Trophoblast cell (in vitro differentiated cells and primary cell): ENCODE measurements at regions not wholly inside any gene's neighbourhood (a gene's known extent, or its start where the extent isn't known, plus 50 kb on each side); places are given as distances from the start of the nearest gene placed in this dataset.

Experiments used
- DNase-seq, 2 donors: peaks; one replicate each; pipeline ENCODE4 v3.0.0-alpha.2; 2016
- H2AFZ ChIP-seq: 2 replicates; pipeline ENCODE4 v1.6.1; 2013; ENCODE audit warnings: low read length, moderate library complexity, mild to moderate bottlenecking; ENCODE audit not compliant: insufficient read depth, poor library complexity
- H2AK5ac ChIP-seq: 2 replicates; pipeline ENCODE4 v1.6.1; 2013; ENCODE audit warnings: mild to moderate bottlenecking, low read length
- H2BK120ac ChIP-seq: 2 replicates; pipeline ENCODE4 v1.6.1; 2013; ENCODE audit warnings: low read length, mild to moderate bottlenecking, moderate library complexity; ENCODE audit not compliant: insufficient read depth, poor library complexity
- H2BK12ac ChIP-seq: 2 replicates; pipeline ENCODE4 v1.6.1; 2013; ENCODE audit warnings: mild to moderate bottlenecking, low read length, moderate library complexity
- H2BK5ac ChIP-seq: 2 replicates; pipeline ENCODE4 v1.6.1; 2013; ENCODE audit warnings: low read length, low read depth, moderate library complexity, mild to moderate bottlenecking; ENCODE audit not compliant: poor library complexity
- H3K14ac ChIP-seq: 2 replicates; pipeline ENCODE4 v1.6.1; 2013; ENCODE audit warnings: mild to moderate bottlenecking, low read length
- H3K18ac ChIP-seq: 2 replicates; pipeline ENCODE4 v1.6.1; 2013; ENCODE audit warnings: mild to moderate bottlenecking, low read length
- H3K23ac ChIP-seq: 2 replicates; pipeline ENCODE4 v1.6.1; 2013; ENCODE audit warnings: low read length
- H3K27ac ChIP-seq: 2 replicates; pipeline ENCODE4 v1.5.1; 2013; ENCODE audit warnings: low read depth, mild to moderate bottlenecking, inconsistent platforms, low read length, moderate library complexity
- H3K27me3 ChIP-seq: 2 replicates; pipeline ENCODE4 v1.6.1; 2013; ENCODE audit warnings: inconsistent platforms, mild to moderate bottlenecking, low read length, moderate library complexity; ENCODE audit not compliant: insufficient read depth
- H3K36me3 ChIP-seq, 2 experiments: 1 replicate in 1 of 2; 2 replicates in 1 of 2; pipeline ENCODE4 v1.6.1; 2013; ENCODE audit warnings: low read length in 2 of 2, mild to moderate bottlenecking in 2 of 2, moderate library complexity in 1 of 2; ENCODE audit not compliant: insufficient read depth in 2 of 2, control insufficient read depth in 1 of 2
- H3K4ac ChIP-seq: 2 replicates; pipeline ENCODE4 v1.6.1; 2013; ENCODE audit warnings: low read depth, mild to moderate bottlenecking, low read length, moderate library complexity
- H3K4me1 ChIP-seq, 2 experiments: 1 replicate in 1 of 2; 2 replicates in 1 of 2; pipeline ENCODE4 v1.6.1; 2013; ENCODE audit warnings: low read length in 2 of 2, mild to moderate bottlenecking in 2 of 2, moderate library complexity in 1 of 2; ENCODE audit not compliant: insufficient read depth in 2 of 2, control insufficient read depth in 1 of 2
- H3K4me2 ChIP-seq: 2 replicates; pipeline ENCODE4 v1.6.1; 2013; ENCODE audit warnings: inconsistent platforms, mild to moderate bottlenecking, low read length, moderate library complexity
- H3K4me3 ChIP-seq: 2 replicates; pipeline ENCODE4 v1.5.1; 2013; ENCODE audit warnings: mild to moderate bottlenecking, low read depth, low read length, inconsistent platforms
- H3K79me1 ChIP-seq: one replicate; pipeline ENCODE4 v1.6.1; 2013; ENCODE audit warnings: low read length
- H3K79me2 ChIP-seq: 2 replicates; pipeline ENCODE4 v1.6.1; 2013; ENCODE audit warnings: low read length, mild to moderate bottlenecking; ENCODE audit not compliant: control insufficient read depth, insufficient read depth, poor library complexity
- H3K9ac ChIP-seq: 2 replicates; pipeline ENCODE4 v1.6.1; 2013; ENCODE audit warnings: mild to moderate bottlenecking, low read length
- H3K9me3 ChIP-seq: 2 replicates; pipeline ENCODE4 v1.6.1; 2013; ENCODE audit warnings: low read depth, mild to moderate bottlenecking, control low read depth, inconsistent platforms, low read length; ENCODE audit not compliant: insufficient read depth
- H4K12ac ChIP-seq: 2 replicates; pipeline ENCODE4 v1.6.1; 2013; ENCODE audit warnings: low read depth, mild to moderate bottlenecking, low read length, moderate library complexity
- H4K8ac ChIP-seq: 2 replicates; pipeline ENCODE4 v1.6.1; 2013; ENCODE audit warnings: low read depth, mild to moderate bottlenecking, low read length, moderate library complexity
- H4K91ac ChIP-seq: one replicate; pipeline ENCODE4 v1.6.1; 2013; ENCODE audit warnings: low read depth, mild to moderate bottlenecking, low read length, moderate library complexity
- WGBS: extraction: QIAGEN DNeasy Blood & Tissue Kit; methylation state at CpG from one replicate; pipeline ENCODE4 v1.1.7; 2013; ENCODE audit warnings: missing lambda C conversion rate; ENCODE audit not compliant: insufficient read length, insufficient coverage; ENCODE audit errors: extremely low coverage; 5-methylcytosine and 5-hydroxymethylcytosine counted together

DNA sequence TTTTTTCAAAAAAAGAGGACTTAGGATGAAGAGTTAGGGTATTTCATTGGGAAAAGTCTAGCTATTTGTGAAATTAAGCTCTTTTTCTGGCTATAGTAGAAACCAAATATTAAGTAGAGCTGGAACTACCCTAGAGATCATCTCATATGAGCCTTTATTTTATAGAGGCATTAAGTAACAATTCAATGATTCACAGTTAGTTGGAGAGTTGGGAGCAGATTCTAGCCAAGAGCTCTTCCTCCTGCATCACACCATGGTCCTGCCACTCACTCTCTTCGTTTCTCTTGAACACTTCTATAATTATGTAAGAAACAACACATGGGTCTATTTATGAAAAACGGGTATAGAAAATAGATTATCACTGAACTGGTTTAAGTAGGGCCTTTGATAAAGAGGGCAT, 76.1 kb upstream of the ANK3 start:
- no peak overlapping the region for H2BK120ac ChIP-seq
- H4K8ac ChIP-seq, result no peak overlapping the region
- no peaks in the 10 kb centered on the region for H3K79me1 ChIP-seq
- H3K9me3 ChIP-seq, result peaks cover 1% of the 10 kb centered on the region
- no peak overlapping the region for H3K4me3 ChIP-seq
- H3K27ac ChIP-seq, result no peak overlapping the region
- H3K36me3 ChIP-seq, result no peaks in the 10 kb centered on the region
- no peak overlapping the region for H3K9ac ChIP-seq
- no peak overlapping the region for H3K23ac ChIP-seq
- H4K91ac ChIP-seq, result no peak overlapping the region
- no peak overlapping the region for H2BK12ac ChIP-seq
- no peak for DNase-seq
- no CpG with 5 or more reads among the region's 2 CpGs for WGBS
- H3K14ac ChIP-seq, result no peak overlapping the region
- no peak overlapping the region for H3K4me2 ChIP-seq
- H3K4me1 ChIP-seq, result no peaks in the 10 kb centered on the region
- H3K27me3 ChIP-seq, result no peaks in the 10 kb centered on the region
- H2BK5ac ChIP-seq, result no peak overlapping the region
- H4K12ac ChIP-seq, result no peak overlapping the region
- no peaks in the 10 kb centered on the region for H3K79me2 ChIP-seq
- H2AFZ ChIP-seq, result no peak overlapping the region
- no peak overlapping the region for H3K4ac ChIP-seq
- H3K18ac ChIP-seq, result no peak overlapping the region
- H2AK5ac ChIP-seq, result no peak overlapping the region

DNA sequence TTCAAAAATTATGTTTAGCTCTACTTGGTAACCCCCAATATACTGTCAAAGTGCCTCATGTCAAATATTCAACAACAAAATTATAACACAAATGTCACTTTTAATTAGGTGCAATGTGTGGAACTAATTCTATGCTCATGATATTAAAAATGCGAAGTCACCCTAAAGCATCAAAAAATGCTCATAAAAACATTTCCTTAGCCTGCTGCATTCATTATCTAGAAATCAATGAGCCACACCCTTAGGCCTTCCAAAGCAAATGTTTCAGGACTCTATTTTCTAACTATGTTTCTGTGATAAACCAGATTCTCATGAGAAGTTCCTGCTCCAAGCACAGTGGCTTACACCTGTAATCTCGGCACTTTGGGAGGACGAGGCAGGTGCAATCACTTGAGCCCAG, 75.0 kb upstream of the ANK3 start:
- Histone ChIP-seq H2AFZ (no peak overlapping the region), H3K4ac (no peak overlapping the region), H2AK5ac (no peak overlapping the region), H3K79me1 (no peaks in the 10 kb centered on the region), H4K91ac (no peak overlapping the region), H3K27ac (no peak overlapping the region), H4K12ac (no peak overlapping the region), H2BK5ac (no peak overlapping the region), H3K4me3 (no peak overlapping the region), H3K14ac (no peak overlapping the region), H3K23ac (no peak overlapping the region), H2BK12ac (no peak overlapping the region), H3K9ac (no peak overlapping the region), H2BK120ac (no peak overlapping the region), H4K8ac (no peak overlapping the region), H3K4me1 (peaks cover 0 to 5% of the 10 kb centered on the region in 2 experiments), H3K79me2 (no peaks in the 10 kb centered on the region), H3K9me3 (peaks cover 1% of the 10 kb centered on the region), H3K4me2 (no peak overlapping the region), H3K27me3 (no peaks in the 10 kb centered on the region), H3K18ac (no peak overlapping the region), H3K36me3 (no peaks in the 10 kb centered on the region)
- DNase-seq, result no peak
- WGBS, result no CpG with 5 or more reads among the region's 3 CpGs

- H3K36me3 ChIP-seq, result no peaks in the 10 kb centered on the region
- no peak overlapping the region for H3K23ac ChIP-seq
- no peak for DNase-seq
- no peak overlapping the region for H2BK12ac ChIP-seq
- H3K9ac ChIP-seq, result no peak overlapping the region
- H3K4ac ChIP-seq, result no peak overlapping the region
- peaks cover 1% of the 10 kb centered on the region for H3K9me3 ChIP-seq
- H2BK5ac ChIP-seq, result no peak overlapping the region
- H4K12ac ChIP-seq, result no peak overlapping the region
- H3K27ac ChIP-seq, result no peak overlapping the region
- H4K8ac ChIP-seq, result no peak overlapping the region
- no peak overlapping the region for H2BK120ac ChIP-seq
- H3K18ac ChIP-seq, result no peak overlapping the region
- no peaks in the 10 kb centered on the region for H3K79me1 ChIP-seq
- no peak overlapping the region for H2AFZ ChIP-seq
- H2AK5ac ChIP-seq, result no peak overlapping the region
- H3K4me3 ChIP-seq, result no peak overlapping the region
- H3K79me2 ChIP-seq, result no peaks in the 10 kb centered on the region
- H4K91ac ChIP-seq, result no peak overlapping the region
- no peak overlapping the region for H3K4me2 ChIP-seq
- H3K27me3 ChIP-seq, result no peaks in the 10 kb centered on the region
- peaks cover 0 to 7% of the 10 kb centered on the region in 2 experiments for H3K4me1 ChIP-seq
- H3K14ac ChIP-seq, result no peak overlapping the region
Measured at GRCh38 chr10:60463746-60464145, 74.1 kb upstream of the ANK3 start.

GRCh38 chr10:60461688-60462087, 72.0 kb upstream of the ANK3 start:
- Histone ChIP-seq H3K18ac (no peak overlapping the region), H3K79me1 (no peaks in the 10 kb centered on the region), H3K23ac (no peak overlapping the region), H3K27ac (no peak overlapping the region), H2BK5ac (no peak overlapping the region), H3K79me2 (no peaks in the 10 kb centered on the region), H4K12ac (no peak overlapping the region), H3K4me2 (no peak overlapping the region), H3K36me3 (no peaks in the 10 kb centered on the region), H3K9me3 (peaks cover 1% of the 10 kb centered on the region), H3K14ac (no peak overlapping the region), H3K9ac (no peak overlapping the region), H3K4ac (no peak overlapping the region), H4K8ac (no peak overlapping the region), H2BK120ac (no peak overlapping the region), H3K27me3 (no peaks in the 10 kb centered on the region), H2AFZ (no peak overlapping the region), H3K4me3 (no peak overlapping the region), H4K91ac (no peak overlapping the region), H2AK5ac (no peak overlapping the region), H2BK12ac (no peak overlapping the region), H3K4me1 (peaks cover 0 to 7% of the 10 kb centered on the region in 2 experiments)
- no CpG with 5 or more reads among the region's 7 CpGs for WGBS
- no peak for DNase-seq
